Right atrium auricular region (tissue), 2 donors: ENCODE measurements at regions not wholly inside any gene's neighbourhood (a gene's known extent, or its start where the extent isn't known, plus 50 kb on each side); places are given as distances from the start of the nearest gene placed in this dataset.

ENCODE experiments used
- DNase-seq: peaks from one replicate; pipeline ENCODE4 v3.0.0-alpha.2; 2019; ENCODE audit warnings: low spot score
- H3K27ac ChIP-seq, 2 donors: fragments of 200-600 bp; sonication (generic); 1 replicate in 1 of 2; 2 replicates in 1 of 2; pipeline ENCODE4 v1.5.1; 2016 to 2019
- H3K27me3 ChIP-seq, 2 donors: fragments of 200-600 bp; sonication (generic); one replicate each; pipeline versions ENCODE4 v1.5.1 to v1.6.0; 2017 to 2019
- H3K36me3 ChIP-seq: fragments of 200-600 bp; sonication (generic); one replicate; pipeline ENCODE4 v1.5.1; 2016
- H3K4me1 ChIP-seq, 2 donors: fragments of 200-600 bp; sonication (generic); one replicate each; pipeline versions ENCODE4 v1.5.1 to v1.6.0; 2017 to 2019
- H3K4me3 ChIP-seq, 2 donors: fragments of 200-600 bp; sonication (generic); 1 replicate in 1 of 2; 2 replicates in 1 of 2; pipeline ENCODE4 v1.5.1; 2017 to 2019; ENCODE audit warnings: mild to moderate bottlenecking in 1 of 2, moderate library complexity in 1 of 2
- H3K9me3 ChIP-seq, 2 donors: fragments of 200-600 bp; sonication (generic); one replicate each; pipeline ENCODE4 v1.5.1; 2019
- TF ChIP-seq, protein P1 (sequence below), 2 donors: fragments of 200-600 bp; sonication (generic); IDR thresholded peaks; one replicate each; pipeline ENCODE4 v1.5.1; 2019; ENCODE audit warnings: antibody characterized with exemption in 2 of 2

DNA sequence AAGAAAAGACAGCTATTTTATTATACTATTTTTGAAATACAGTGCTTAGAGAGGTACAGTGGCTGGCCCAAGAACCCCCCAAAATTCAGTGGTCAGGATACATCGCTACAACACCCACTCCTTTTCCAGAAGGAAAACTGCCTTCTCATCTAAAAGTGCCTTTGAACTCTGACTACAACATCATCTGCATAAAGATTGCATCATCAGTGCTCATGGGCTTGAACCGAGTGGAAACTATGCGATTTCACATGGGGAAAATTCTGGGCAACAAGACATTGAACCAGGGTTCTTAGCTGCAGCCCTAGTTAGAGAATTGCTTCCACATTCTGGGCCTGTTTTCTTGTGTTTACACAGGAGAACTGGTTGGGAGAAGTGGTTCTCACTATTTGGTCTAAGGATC is 294.6 kb upstream of the SLC14A2 start:
- peak overlapping the region in 1 of 2 donors; percentile 45 for H3K27ac ChIP-seq
- DNase-seq = peak; percentile 73
- H3K27me3 ChIP-seq = no peaks in the 10 kb centered on the region
- peaks cover 0 to 19% of the 10 kb centered on the region in 2 donors for H3K4me1 ChIP-seq
- TF ChIP-seq, protein P1, sequence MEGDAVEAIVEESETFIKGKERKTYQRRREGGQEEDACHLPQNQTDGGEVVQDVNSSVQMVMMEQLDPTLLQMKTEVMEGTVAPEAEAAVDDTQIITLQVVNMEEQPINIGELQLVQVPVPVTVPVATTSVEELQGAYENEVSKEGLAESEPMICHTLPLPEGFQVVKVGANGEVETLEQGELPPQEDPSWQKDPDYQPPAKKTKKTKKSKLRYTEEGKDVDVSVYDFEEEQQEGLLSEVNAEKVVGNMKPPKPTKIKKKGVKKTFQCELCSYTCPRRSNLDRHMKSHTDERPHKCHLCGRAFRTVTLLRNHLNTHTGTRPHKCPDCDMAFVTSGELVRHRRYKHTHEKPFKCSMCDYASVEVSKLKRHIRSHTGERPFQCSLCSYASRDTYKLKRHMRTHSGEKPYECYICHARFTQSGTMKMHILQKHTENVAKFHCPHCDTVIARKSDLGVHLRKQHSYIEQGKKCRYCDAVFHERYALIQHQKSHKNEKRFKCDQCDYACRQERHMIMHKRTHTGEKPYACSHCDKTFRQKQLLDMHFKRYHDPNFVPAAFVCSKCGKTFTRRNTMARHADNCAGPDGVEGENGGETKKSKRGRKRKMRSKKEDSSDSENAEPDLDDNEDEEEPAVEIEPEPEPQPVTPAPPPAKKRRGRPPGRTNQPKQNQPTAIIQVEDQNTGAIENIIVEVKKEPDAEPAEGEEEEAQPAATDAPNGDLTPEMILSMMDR (IDR thresholded peaks at IDR 0.05) = no peak
- H3K36me3 ChIP-seq = no peaks in the 10 kb centered on the region
- no peaks in the 10 kb centered on the region for H3K9me3 ChIP-seq
- H3K4me3 ChIP-seq = no peak overlapping the region

DNA sequence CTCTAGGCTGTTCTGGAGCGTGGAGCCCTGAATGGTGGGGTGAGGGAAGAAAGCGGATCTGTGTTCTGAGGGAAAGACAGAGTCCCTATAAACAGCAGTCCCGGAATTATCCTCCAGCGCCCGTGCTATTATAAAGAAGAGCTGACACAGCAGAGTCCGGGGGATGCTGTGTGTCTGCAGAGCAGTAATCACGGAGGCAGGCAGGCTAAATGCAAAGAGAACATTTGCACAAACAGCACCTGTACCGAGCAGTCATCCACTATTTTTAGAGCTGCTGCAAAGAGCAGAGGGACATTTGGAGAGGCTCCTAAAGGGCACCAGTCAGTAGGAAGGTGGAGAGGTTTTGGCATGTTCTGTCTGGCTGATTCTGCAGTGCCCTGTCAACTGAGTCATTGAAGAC is 293.8 kb upstream of the SLC14A2 start:
- Histone ChIP-seq H3K9me3 (no peaks in the 10 kb centered on the region), H3K27me3 (no peaks in the 10 kb centered on the region), H3K27ac (peak overlapping the region in 1 of 2 donors; percentile 45), H3K4me1 (peaks cover 0 to 19% of the 10 kb centered on the region in 2 donors), H3K36me3 (no peaks in the 10 kb centered on the region), H3K4me3 (no peak overlapping the region)
- TF ChIP-seq, protein P1 (IDR thresholded peaks at IDR 0.05) = no peak
- no peak for DNase-seq

DNA sequence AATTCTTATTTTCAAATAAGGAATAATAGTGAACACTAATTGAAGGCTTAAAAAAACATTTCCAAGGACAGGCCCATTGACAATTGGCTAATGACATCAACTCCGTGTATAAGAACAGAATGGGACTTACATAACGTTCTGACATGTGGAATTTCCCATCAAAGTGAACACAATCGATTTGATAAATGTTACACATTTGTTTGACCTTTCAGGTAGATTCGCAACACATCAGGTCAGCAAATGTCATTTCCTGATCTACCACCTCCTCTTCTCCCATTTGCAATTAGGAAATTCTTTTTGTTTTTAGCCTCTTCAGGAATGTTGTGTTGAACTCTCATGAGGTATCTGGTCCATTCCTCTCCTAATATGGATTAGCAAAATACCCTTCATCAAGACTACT is 292.9 kb upstream of the SLC14A2 start:
- no peak for DNase-seq
- peaks cover 0 to 19% of the 10 kb centered on the region in 2 donors for H3K4me1 ChIP-seq
- no peaks in the 10 kb centered on the region for H3K9me3 ChIP-seq
- H3K4me3 ChIP-seq = no peak overlapping the region
- H3K27me3 ChIP-seq = no peaks in the 10 kb centered on the region
- TF ChIP-seq, protein P1 (IDR thresholded peaks at IDR 0.05) = no peak
- no peak overlapping the region for H3K27ac ChIP-seq
- H3K36me3 ChIP-seq = no peaks in the 10 kb centered on the region

DNA sequence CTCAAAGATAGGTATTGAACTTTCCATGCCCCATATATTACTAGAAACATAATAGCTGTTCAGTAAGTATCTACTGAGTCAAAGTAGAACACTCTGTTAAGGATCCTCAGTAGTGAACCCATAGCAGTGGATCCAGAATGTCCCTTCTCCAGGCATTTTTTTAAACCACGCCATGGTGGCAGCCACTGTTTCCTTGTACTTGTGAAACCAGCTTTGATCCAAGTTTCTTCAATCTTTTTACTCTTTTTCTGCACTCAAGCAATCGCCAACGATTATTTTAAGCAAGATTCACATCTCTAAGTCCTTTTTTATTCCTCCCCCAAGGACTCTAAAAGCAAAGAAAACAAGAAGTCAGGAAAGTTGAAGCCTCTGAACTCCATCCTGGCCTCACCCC is 291.2 kb upstream of the SLC14A2 start:
- H3K27ac ChIP-seq = peak overlapping the region in 1 of 2 donors; percentile 58
- DNase-seq = no peak
- no peaks in the 10 kb centered on the region for H3K27me3 ChIP-seq
- TF ChIP-seq, protein P1 (IDR thresholded peaks at IDR 0.05) = no peak
- H3K4me1 ChIP-seq = peaks cover 0 to 19% of the 10 kb centered on the region in 2 donors
- no peaks in the 10 kb centered on the region for H3K36me3 ChIP-seq
- no peaks in the 10 kb centered on the region for H3K9me3 ChIP-seq
- H3K4me3 ChIP-seq = no peak overlapping the region

DNA sequence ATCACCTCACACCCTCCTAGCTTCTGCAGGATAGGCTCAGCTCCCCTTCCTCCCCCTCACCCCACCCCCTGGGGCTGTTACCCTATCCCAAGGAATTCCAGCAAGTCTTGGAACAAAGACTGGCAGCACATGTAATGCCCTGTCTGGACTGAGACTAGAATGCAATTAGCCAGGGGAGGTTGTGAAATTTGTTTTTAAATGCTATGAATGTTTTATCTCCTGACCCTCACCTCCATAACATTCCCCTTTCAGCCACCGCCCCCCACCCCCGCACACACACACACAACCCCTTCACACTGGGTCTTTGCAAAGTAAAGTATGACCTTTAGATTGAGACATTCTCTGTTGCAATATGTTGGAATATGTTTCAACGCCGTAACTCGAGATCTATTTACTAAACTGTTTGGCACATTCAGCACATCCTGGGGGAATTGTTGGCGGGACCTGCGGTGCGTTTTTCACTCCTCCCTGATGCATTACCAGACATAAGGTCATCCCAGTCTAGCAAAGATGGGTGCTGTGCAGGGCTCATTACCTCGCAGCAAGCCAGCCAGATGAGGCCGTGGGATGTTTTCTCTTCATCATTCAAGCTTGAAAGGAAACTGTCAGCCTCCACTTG is 290.7 kb upstream of the SLC14A2 start:
- Histone ChIP-seq H3K36me3 (no peaks in the 10 kb centered on the region), H3K27ac (peak overlapping the region in 1 of 2 donors; percentile 58)

More for the DNA sequence above, 290.7 kb upstream of the SLC14A2 start:
- H3K4me1 ChIP-seq = peaks cover 0 to 19% of the 10 kb centered on the region in 2 donors
- TF ChIP-seq, protein P1 (IDR thresholded peaks at IDR 0.05) = no peak
- peak; percentile 89 for DNase-seq
- no peak overlapping the region for H3K4me3 ChIP-seq
- no peaks in the 10 kb centered on the region for H3K9me3 ChIP-seq
- H3K27me3 ChIP-seq = no peaks in the 10 kb centered on the region
